GM21515 (cell line): ENCODE measurements at regions not wholly inside any gene's neighbourhood (a gene's known extent, or its start where the extent isn't known, plus 50 kb on each side); places are given as distances from the start of the nearest gene placed in this dataset.
"Not testable (repeated sequence)": the region's sequence is repeated elsewhere in the genome, so short reads cannot be mapped to it uniquely, and the experiment has no call there.

ENCODE experiments used
- ATAC-seq: cut with Tn5 transposase; IDR thresholded peaks from one replicate; pipeline ENCODE4 v1.9.1; 2021; ENCODE audit not compliant: unreplicated experiment

DNA sequence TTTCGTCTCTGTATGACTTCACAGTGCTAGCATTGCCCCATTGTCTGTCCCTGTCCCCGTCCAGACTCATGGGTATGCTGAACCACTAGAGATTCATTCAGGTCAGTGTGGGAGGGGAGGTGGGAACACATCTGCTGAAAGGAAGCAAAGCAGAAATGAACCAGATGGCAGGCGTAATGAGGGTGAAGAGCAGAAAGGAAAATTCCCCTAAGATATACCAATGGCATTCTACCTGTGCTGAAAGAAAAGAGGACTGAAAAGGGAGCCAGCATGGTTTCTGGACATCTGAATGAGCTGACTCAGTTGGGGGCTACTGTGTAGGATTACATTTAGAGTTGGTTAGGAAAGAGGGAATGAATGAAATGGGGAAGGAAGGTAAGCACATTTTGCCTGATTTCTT lies 678.7 kb downstream of the MAT2B start:
- ATAC-seq, result no peak

GRCh38 chr5:164185000-164185399 lies 679.6 kb downstream of the MAT2B start:
- ATAC-seq, result no peak

- no peak for ATAC-seq
Measured at GRCh38 chr5:164186550-164186949, 681.1 kb downstream of the MAT2B start.

DNA sequence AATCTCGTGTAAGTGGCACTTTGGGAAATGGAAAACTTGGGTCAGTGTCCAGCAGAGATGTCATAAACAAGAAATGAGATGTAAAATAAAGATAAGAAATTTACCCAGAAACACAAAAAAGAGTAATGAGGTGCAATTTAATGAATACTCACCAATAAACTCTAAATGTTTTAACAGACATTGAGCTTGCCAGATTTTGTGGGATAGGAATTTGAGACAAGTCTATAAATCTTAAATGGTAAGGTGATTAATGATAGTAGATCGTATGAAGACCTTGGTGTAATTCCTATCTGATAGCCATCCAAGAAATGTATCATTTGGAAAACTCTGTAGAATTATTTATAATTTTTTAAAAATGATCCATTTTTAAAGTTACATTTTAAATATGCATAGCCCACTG lies 682.4 kb downstream of the MAT2B start:
- ATAC-seq, result no peak

GRCh38 chr5:164188733-164189148 lies 683.3 kb downstream of the MAT2B start:
- no peak for ATAC-seq

- no peak for ATAC-seq
Measured at GRCh38 chr5:164191240-164191639, 685.8 kb downstream of the MAT2B start.

DNA sequence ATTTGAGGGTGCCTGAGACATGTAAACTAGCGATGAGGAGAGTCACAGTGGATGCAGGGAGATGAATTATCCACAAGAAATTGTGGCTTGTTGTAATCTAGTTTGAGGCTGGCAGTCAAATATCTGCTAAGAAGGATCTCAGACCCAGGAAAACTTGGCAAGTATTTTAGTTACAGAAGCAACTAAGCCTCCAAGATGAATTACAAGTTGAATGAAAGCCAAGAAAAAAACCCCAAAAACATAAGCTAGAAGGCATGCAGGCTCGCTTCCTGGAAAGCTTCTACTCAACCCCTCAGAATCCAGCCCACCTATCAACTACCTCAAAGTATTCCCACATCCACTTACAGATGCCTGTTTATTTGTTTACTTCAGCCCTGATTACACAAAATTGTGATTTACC lies 696.9 kb downstream of the MAT2B start:
- ATAC-seq, result no peak

DNA sequence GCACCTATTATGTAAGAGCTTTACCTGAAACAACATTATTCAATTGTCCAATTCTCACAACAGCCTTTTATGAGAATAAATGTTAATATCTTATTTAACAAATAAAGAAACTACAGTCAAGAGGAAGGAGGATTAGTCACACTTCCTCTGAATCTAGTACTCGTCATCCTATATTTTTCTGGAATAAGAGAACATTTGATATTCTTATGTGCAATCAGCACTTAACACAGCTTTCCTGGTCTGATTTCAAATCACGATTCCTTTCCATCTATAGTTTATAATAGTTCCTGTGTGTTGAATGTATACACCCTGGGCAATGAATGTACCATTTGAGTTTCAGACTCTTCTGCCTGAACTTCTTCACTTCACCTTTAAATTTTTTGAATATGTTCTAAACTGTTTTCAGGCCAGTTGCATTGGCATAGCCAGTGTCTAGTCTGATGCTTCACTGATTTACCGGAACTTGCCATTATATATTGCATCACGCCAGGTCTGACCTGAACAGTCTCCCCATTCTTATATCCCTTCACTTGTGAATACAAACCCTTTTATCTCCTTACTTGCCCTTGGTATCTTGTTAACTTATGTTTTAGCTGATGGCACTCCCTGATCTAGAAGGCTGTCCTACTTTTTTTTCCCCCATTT lies 698.3 kb downstream of the MAT2B start:
- no peak for ATAC-seq

- ATAC-seq, result no peak
Measured at GRCh38 chr5:164204338-164204946, 699.0 kb downstream of the MAT2B start.

DNA sequence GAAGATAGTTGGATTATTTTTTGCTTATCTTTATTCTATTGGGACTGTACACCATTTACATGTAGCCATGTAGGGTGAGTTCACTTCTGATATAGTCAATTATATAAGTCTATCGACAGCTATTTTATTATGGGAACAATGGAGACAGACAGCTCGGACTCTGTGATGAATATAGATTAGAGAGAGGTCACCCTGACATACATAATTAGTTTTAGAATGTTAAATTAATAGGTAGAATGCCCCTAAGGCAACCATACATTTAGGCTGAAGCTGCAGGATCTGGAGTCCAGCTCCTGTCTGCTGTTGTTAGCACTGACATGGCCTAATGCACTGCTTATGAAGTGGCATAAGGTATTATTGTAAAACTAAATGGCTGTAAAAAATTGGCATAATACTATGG lies 700.8 kb downstream of the MAT2B start:
- no peak for ATAC-seq

GRCh38 chr5:164207646-164208045 lies 702.2 kb downstream of the MAT2B start:
- no peak for ATAC-seq

- no peak for ATAC-seq
Measured at GRCh38 chr5:164210491-164210890, 705.1 kb downstream of the MAT2B start.

DNA sequence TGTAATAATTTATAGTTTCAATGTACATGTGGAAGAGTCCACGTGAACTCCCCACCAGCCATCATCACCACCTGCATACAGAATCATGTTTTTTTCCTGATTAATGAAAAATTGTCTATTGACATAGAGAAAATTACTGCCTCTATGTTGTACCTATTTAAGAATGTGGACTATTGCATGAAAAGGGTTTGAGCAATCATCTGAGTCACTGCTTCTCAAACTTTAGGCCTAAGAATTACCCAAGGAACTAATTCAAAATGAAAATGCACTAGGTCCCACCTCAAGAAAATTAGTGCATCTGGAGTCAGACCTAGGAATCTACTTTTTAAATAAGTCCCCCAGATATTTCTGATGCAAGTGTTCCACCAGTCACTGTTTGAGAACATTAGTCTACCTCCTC lies 709.3 kb downstream of the MAT2B start:
- no peak for ATAC-seq

GRCh38 chr5:164217464-164217863 lies 712.0 kb downstream of the MAT2B start:
- ATAC-seq, result no peak

DNA sequence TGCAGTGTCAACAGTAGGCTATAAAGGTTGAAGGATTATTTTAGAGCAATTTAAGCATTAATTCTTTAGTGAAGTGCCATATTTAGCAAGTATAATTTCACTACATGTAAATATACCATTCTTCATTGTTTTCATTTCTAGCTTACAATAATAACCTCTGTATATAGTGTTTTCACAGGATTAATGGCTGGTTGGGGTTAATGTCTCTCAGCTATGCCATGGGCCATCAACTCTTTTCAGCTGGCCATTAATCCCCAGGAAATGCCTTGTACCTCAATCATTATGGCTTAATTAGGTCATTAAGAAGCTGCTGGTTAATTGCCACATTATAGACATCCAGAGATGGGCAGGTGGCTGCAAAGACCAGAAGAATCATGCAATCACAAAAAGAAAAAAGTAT lies 715.1 kb downstream of the MAT2B start:
- no peak for ATAC-seq

DNA sequence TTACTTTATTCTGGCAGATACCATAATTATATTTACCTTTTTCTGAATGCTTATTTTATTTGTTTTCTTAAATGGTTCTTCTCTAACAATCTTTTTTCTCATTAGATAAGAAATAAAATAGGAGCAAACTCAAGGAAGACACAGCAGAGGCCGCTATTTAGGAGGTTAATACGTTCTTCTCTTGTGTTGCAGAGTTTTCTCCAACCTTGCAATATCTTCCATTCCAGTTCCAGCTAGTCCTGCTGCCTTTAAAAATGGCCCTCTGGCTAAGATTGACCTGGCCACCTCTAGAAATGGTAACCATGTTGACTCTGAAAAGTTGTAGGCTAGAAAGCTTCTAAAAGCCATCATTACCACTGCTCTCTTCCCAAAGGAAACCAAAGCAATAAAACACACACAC lies 718.8 kb downstream of the MAT2B start:
- ATAC-seq, result no peak

DNA sequence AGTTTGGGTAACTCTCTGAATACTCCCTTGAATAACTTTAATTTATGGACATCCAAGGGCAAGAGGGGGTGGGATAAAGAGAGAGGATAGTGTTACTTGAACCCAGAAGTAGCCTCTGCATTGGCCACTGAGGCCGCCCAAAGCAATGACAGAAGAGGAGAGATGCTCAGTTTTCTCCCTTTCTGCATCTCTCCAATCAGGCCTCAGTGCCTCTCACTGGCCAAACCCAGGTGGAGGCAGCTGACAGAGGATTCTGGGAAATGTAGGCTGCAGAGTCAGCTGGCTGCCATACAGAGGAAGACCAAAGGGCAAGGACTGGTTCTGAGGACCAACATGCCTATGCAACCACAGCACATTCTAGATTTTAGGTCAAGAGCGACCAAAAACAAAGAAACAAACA lies 719.4 kb downstream of the MAT2B start:
- ATAC-seq, result no peak

DNA sequence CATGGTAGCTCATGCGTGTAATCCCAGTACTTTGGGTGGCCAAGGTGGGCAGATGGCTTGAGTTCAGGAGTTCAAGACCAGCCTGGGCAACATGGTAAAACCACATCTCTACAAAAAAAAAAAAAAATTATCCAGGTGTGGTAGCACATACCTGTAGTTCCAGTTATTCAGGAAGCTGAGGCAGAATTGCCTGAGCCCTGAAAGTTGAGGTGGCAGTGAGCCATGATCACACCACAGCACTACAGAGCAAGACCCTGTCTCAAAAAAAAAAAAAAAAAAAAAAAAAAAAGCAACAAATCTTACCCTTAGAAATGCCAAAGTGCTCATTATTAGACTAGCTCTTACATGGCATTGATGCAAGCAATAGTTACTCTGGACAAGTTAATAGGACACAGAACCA lies 724.9 kb downstream of the MAT2B start:
- ATAC-seq, result no peak

GRCh38 chr5:164233791-164234190 lies 728.4 kb downstream of the MAT2B start:
- no peak for ATAC-seq

DNA sequence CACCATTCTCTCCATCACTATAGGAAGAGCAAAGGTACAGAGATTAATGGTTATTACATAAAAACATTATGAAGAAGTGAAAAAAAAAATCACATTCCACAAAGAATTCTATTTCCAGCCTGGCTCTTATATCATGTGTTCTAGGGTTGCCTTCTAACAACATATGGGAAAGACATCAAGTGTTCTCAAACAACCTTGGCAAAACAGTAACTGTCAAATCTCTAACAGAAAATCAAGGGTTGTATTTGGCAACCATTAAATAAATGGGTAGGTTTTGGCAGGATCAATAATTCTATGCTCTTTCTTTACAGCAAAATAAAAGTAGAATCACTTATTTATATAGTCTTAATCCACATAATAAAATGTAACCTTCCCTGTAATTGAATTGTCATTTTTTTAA lies 728.9 kb downstream of the MAT2B start:
- ATAC-seq, result no peak

DNA sequence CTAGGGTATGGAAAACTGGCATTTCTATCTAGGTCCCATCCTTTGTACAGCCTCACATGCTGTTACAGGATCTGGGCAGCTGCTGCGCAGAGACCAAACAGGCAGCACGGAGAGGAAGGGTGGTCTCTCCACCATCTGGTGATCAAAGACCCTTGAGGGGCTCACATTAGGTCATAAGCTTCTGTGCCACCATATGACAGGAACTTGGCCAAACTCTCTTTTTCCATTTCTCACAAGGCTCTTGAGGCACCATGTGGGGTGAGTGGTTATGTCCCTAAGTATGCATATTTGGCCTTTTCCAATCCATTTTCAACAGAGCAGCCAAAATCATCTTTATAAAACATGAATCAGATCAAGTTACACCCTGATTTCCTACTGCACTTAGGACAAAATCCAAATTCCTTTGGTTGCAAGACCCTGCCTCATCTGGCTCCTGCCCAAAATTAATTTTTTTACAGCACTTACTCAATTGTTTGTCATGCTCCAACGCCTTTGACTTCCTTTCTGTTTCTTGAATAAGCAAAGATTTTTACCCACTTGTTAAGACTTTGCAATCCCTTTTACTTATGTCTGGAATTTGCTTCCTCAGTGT lies 730.0 kb downstream of the MAT2B start:
- ATAC-seq, result no peak

- ATAC-seq, result no peak
Measured at GRCh38 chr5:164237486-164237885, 732.1 kb downstream of the MAT2B start.

- not testable (repeated sequence) for ATAC-seq
Measured at GRCh38 chr5:164251781-164252180, 746.4 kb downstream of the MAT2B start.
